B cell (primary cell): ENCODE measurements at regions not wholly inside any gene's neighbourhood (a gene's known extent, or its start where the extent isn't known, plus 50 kb on each side); places are given as distances from the start of the nearest gene placed in this dataset.

ENCODE experiments used
- CTCF ChIP-seq: fragments of 200-600 bp; IDR thresholded peaks from one replicate; pipeline ENCODE4 v1.8.0; 2022; ENCODE audit warnings: antibody characterized with exemption, mild to moderate bottlenecking
- EZH2 ChIP-seq: IDR thresholded peaks from 2 replicates; pipeline ENCODE4 v1.6.1; 2012; ENCODE audit warnings: borderline replicate concordance, low read depth, mild to moderate bottlenecking, moderate library complexity, low read length; ENCODE audit not compliant: insufficient read depth, poor library complexity, severe bottlenecking

- TF ChIP-seq CTCF (no peak), EZH2 (no peak)
Measured at GRCh38 chr16:56038564-56039098, 152.7 kb upstream of the GNAO1 start.
